ENCODE measurements at regions not wholly inside any gene's neighbourhood (a gene's known extent, or its start where the extent isn't known, plus 50 kb on each side); places are given as distances from the start of the nearest gene placed in this dataset.

DNA sequence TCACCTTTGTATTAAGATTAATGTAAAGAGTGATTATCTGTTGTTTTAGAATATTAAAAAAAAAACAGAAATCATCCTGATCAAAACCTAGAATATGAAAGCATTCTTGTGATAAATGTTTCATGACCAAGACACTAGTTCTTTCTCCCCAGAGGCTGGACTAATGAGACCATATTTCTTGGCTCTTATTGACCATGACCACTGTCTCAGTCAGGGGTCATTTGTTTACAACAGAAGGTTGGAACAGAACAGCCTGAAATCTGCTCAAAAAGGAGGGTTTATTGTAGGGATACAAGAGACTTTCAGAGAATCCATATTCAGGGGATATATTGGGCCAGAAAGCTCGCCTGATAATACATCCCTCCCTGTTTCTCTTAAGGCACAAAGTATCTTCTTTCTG, 87.7 kb downstream of the TMEM30B start:
- Histone ChIP-seq H3K27ac (no peak overlapping the region), H3K4me3 (no peak overlapping the region)
- DNase-seq (ENCODE audit: low spot score), result no peak
- TF ChIP-seq, protein P1, sequence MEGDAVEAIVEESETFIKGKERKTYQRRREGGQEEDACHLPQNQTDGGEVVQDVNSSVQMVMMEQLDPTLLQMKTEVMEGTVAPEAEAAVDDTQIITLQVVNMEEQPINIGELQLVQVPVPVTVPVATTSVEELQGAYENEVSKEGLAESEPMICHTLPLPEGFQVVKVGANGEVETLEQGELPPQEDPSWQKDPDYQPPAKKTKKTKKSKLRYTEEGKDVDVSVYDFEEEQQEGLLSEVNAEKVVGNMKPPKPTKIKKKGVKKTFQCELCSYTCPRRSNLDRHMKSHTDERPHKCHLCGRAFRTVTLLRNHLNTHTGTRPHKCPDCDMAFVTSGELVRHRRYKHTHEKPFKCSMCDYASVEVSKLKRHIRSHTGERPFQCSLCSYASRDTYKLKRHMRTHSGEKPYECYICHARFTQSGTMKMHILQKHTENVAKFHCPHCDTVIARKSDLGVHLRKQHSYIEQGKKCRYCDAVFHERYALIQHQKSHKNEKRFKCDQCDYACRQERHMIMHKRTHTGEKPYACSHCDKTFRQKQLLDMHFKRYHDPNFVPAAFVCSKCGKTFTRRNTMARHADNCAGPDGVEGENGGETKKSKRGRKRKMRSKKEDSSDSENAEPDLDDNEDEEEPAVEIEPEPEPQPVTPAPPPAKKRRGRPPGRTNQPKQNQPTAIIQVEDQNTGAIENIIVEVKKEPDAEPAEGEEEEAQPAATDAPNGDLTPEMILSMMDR (IDR thresholded peaks at IDR 0.05), result no peak

DNA sequence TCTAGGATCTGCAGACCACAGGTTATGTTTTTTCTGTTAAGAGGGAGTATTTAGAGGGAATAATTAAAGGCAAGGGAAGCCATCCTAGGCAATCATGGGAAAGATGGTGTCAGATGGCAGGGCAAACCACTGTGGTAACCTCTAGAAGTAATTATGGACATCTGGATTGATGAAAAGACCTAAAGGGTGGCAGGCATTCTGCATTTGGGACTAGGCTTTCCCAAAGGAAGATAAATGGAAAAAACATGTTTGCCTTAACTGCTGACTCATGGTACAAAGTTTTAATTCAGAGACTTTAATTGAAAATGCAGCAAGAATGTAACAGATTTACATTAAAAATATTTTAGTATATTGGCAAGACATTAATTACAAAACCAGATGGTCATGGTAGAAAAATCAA, 88.1 kb downstream of the TMEM30B start:
- Histone ChIP-seq H3K27ac (no peak overlapping the region), H3K4me3 (no peak overlapping the region)
- TF ChIP-seq, protein P1 (IDR thresholded peaks at IDR 0.05), result no peak
- no peak for DNase-seq (ENCODE audit: low spot score)

- TF ChIP-seq, protein P1 (IDR thresholded peaks at IDR 0.05), result no peak
- Histone ChIP-seq H3K27ac (no peak overlapping the region), H3K4me3 (no peak overlapping the region)
- no peak for DNase-seq (ENCODE audit: low spot score)
Measured at GRCh38 chr14:61191733-61192132, 89.4 kb downstream of the TMEM30B start.

DNA sequence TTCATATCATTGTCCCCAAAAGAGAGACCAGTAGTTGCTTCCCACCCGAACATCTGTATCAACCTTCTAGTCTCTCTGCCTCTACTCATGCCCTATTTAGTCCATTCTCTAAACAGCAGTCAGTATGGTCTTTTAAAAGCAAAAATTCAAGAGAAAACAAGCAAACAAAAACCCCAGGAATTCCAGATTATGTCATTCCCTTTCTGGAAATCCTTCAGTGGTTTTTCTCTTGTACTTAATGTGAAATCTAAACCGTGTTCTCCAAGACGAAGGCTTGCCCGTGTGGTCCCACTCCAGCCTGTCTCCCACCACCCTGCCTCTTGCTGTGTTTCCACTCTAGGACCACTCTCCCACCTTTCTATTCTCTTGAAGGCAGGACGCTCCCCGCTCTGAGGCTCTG, 90.8 kb downstream of the TMEM30B start:
- Histone ChIP-seq H3K4me3 (no peak overlapping the region), H3K27ac (no peak overlapping the region)
- no peak for DNase-seq (ENCODE audit: low spot score)
- TF ChIP-seq, protein P1 (IDR thresholded peaks at IDR 0.05), result no peak

GRCh38 chr14:61188978-61189808, 91.9 kb downstream of the TMEM30B start:
- H3K27ac ChIP-seq, result peak overlapping the region in 1 of 2 donors; percentile 68
- no peak for DNase-seq (ENCODE audit: low spot score)
- TF ChIP-seq, protein P1 (IDR thresholded peaks at IDR 0.05), result peak; percentile 17
- H3K4me3 ChIP-seq, result peak overlapping the region; percentile 68

DNA sequence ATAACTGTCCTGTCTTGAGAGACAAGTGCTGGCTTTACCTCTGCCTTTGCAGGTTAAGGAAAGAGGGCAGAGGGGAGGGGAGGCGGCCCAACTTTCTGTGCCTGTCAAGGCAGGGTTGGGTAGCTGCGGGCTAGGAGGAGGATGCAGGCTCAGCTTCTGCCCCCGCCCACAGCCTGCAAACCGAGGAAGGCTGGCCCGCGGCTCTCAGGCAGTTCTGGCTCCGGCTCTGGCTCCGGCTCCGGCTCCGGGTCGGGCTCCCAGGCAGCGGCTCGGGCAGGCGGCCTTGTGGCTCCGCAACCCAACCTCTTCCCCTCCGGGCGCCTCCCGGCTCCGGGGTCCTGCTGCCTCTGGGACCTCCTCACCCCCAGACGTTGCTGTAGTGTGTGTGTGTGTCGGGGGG, 92.9 kb downstream of the TMEM30B start:
- Histone ChIP-seq H3K27ac (peak overlapping the region in 1 of 2 donors; percentile 68), H3K4me3 (peak overlapping the region; percentile 68)
- TF ChIP-seq, protein P1 (IDR thresholded peaks at IDR 0.05), result no peak
- DNase-seq (ENCODE audit: low spot score), result peak; percentile 76

All from coronary artery (tissue), 2 donors.